H1 (cell line): ENCODE measurements at regions not wholly inside any gene's neighbourhood (a gene's known extent, or its start where the extent isn't known, plus 50 kb on each side); places are given as distances from the start of the nearest gene placed in this dataset.

Experiments
- CTCF ChIA-PET: fragments of 300-600 bp; sonication (Branson Sonifier 250); formaldehyde crosslinking; loops from one replicate; lab custom pipeline; 2021; ENCODE audit not compliant: partially characterized antibody; lab: Charles Lee
- POLR2A ChIA-PET: fragments of 300-600 bp; sonication (Branson Sonifier 250); formaldehyde crosslinking; loops from one replicate; lab custom pipeline; 2021; ENCODE audit warnings: inconsistent platforms; ENCODE audit not compliant: partially characterized antibody; lab: Charles Lee
- DNase-seq, 2 experiments: peaks; one replicate each; pipeline versions ENCODE4 v3.0.0 to v3.0.0-alpha.2; 2010 to 2022; ENCODE audit warnings: low spot score in 2 of 2, low read depth in 1 of 2, mixed read lengths in 1 of 2
- FAIRE-seq: peaks from 2 replicates; lab custom pipeline; 2011; peaks lifted over from hg19 to GRCh38; lab: Jason Lieb, UNC
- H2AFZ ChIP-seq: 2 replicates; pipeline ENCODE4 v1.8.1; 2012; ENCODE audit warnings: low read length, inconsistent platforms
- H2AK5ac ChIP-seq: 2 replicates; pipeline ENCODE4 v1.6.1; 2013; ENCODE audit warnings: low read depth, low read length
- H2BK120ac ChIP-seq: replicated peaks from 2 replicates; pipeline ENCODE3; 2013; ENCODE audit warnings: low read depth, low read length, inconsistent platforms
- H2BK12ac ChIP-seq: 2 replicates; pipeline ENCODE4 v1.6.1; 2013; ENCODE audit warnings: low read depth, low read length
- H2BK15ac ChIP-seq: 2 replicates; pipeline ENCODE4 v1.6.1; 2013; ENCODE audit warnings: low read length
- H2BK20ac ChIP-seq: 2 replicates; pipeline ENCODE4 v1.6.1; 2013; ENCODE audit warnings: low read length
- H2BK5ac ChIP-seq: 2 replicates; pipeline ENCODE4 v1.6.1; 2013; ENCODE audit warnings: low read depth, low read length
- H3K14ac ChIP-seq: 2 replicates; pipeline ENCODE4 v1.6.1; 2013; ENCODE audit warnings: inconsistent platforms; ENCODE audit not compliant: insufficient read length
- H3K18ac ChIP-seq: 2 replicates; pipeline ENCODE4 v1.6.1; 2013; ENCODE audit warnings: low read length; ENCODE audit errors: extremely low read depth
- H3K23ac ChIP-seq: 2 replicates; pipeline ENCODE4 v1.6.1; 2013; ENCODE audit warnings: inconsistent platforms; ENCODE audit not compliant: insufficient read length
- H3K23me2 ChIP-seq: 2 replicates; pipeline ENCODE4 v1.6.1; 2013; ENCODE audit warnings: low read depth, low read length
- H3K27ac ChIP-seq: 2 replicates; pipeline ENCODE4 v1.6.1; 2011; ENCODE audit warnings: low read depth, low read length, inconsistent platforms
- H3K27me3 ChIP-seq, 4 experiments: replicated peaks in 1 of 4; 1 replicate in 1 of 4; 2 replicates in 3 of 4; pipeline versions ENCODE4 v1.6.1 to v1.8.1; 2011 to 2013; ENCODE audit warnings: low read length in 3 of 4, mild to moderate bottlenecking in 3 of 4, inconsistent platforms in 2 of 4, mixed read lengths in 2 of 4, moderate library complexity in 1 of 4; ENCODE audit not compliant: control insufficient read depth in 3 of 4, insufficient read depth in 3 of 4; ENCODE audit errors: extremely low read depth in 1 of 4
- H3K36me3 ChIP-seq, 4 experiments: 2 replicates each; pipeline versions ENCODE4 v1.6.1 to v1.8.1; 2011 to 2013; ENCODE audit warnings: mild to moderate bottlenecking in 4 of 4, low read length in 3 of 4, moderate library complexity in 2 of 4, control low read depth in 1 of 4, inconsistent platforms in 1 of 4; ENCODE audit not compliant: insufficient read depth in 4 of 4, control insufficient read depth in 2 of 4
- H3K4ac ChIP-seq: replicated peaks from 2 replicates; pipeline ENCODE3; 2013; ENCODE audit warnings: low read length, low read depth, mixed read lengths, inconsistent platforms; ENCODE audit not compliant: insufficient read length
- H3K4me1 ChIP-seq, 4 experiments: replicated peaks in 1 of 4; 1 replicate in 1 of 4; 2 replicates in 3 of 4; pipeline versions ENCODE4 v1.6.1 to v1.8.1; 2011 to 2013; ENCODE audit warnings: low read length in 3 of 4, inconsistent platforms in 2 of 4, mixed read lengths in 1 of 4; ENCODE audit not compliant: insufficient read depth in 4 of 4, control insufficient read depth in 3 of 4
- H3K4me2 ChIP-seq, 2 experiments: 2 replicates each; pipeline versions ENCODE4 v1.6.1 to v1.8.1; 2011 to 2013; ENCODE audit warnings: low read depth in 2 of 2, low read length in 2 of 2, control low read depth in 1 of 2, inconsistent platforms in 1 of 2, mild to moderate bottlenecking in 1 of 2; ENCODE audit not compliant: insufficient read depth in 1 of 2
- H3K4me3 ChIP-seq, 4 experiments: fragments of 200-600, 300-600 bp in 1 of 4; sonication (generic), shearing (Covaris generic), sonication (Bioruptor Twin) in 1 of 4; 2 replicates each; pipeline versions ENCODE4 v1.5.1 to v1.8.1; 2011 to 2016; ENCODE audit warnings: low read length in 4 of 4, low read depth in 3 of 4, control low read depth in 2 of 4, inconsistent platforms in 2 of 4, mild to moderate bottlenecking in 2 of 4, mixed read lengths in 1 of 4, moderate library complexity in 1 of 4; ENCODE audit not compliant: insufficient read depth in 2 of 4; ENCODE audit errors: extremely low read depth in 1 of 4
- H3K56ac ChIP-seq: replicated peaks from 2 replicates; pipeline ENCODE3; 2013; ENCODE audit warnings: low read depth, mild to moderate bottlenecking, mixed read lengths, low read length, inconsistent platforms; ENCODE audit not compliant: insufficient read length
- H3K79me1 ChIP-seq: 2 replicates; pipeline ENCODE4 v1.6.1; 2013; ENCODE audit warnings: low read depth, low read length, control low read depth
- H3K79me2 ChIP-seq, 2 experiments: 2 replicates each; pipeline versions ENCODE4 v1.6.1 to v1.8.1; 2012 to 2013; ENCODE audit warnings: low read length in 2 of 2, mild to moderate bottlenecking in 2 of 2, inconsistent platforms in 1 of 2; ENCODE audit not compliant: insufficient read depth in 2 of 2, control insufficient read depth in 1 of 2
- H3K9ac ChIP-seq, 4 experiments: replicated peaks in 1 of 4; 1 replicate in 1 of 4; 2 replicates in 3 of 4; pipeline versions ENCODE4 v1.6.1 to v1.8.1; 2011 to 2013; ENCODE audit warnings: low read depth in 3 of 4, low read length in 3 of 4, control low read depth in 2 of 4, mild to moderate bottlenecking in 2 of 4, moderate library complexity in 2 of 4, inconsistent platforms in 1 of 4; ENCODE audit errors: extremely low read depth in 1 of 4
- H3K9me3 ChIP-seq, 2 experiments: 2 replicates each; pipeline versions ENCODE4 v1.6.1 to v1.8.1; 2012 to 2013; ENCODE audit warnings: mild to moderate bottlenecking in 2 of 2, moderate library complexity in 2 of 2, control low read depth in 1 of 2, inconsistent platforms in 1 of 2, low read depth in 1 of 2, low read length in 1 of 2, mixed read lengths in 1 of 2; ENCODE audit not compliant: insufficient read depth in 2 of 2
- H4K20me1 ChIP-seq, 2 experiments: replicated peaks in 1 of 2; 2 replicates each; pipeline versions ENCODE3 to v1.8.1; 2011 to 2013; ENCODE audit warnings: inconsistent platforms in 2 of 2, low read length in 2 of 2, mild to moderate bottlenecking in 1 of 2; ENCODE audit not compliant: insufficient read depth in 2 of 2, control insufficient read depth in 1 of 2
- H4K5ac ChIP-seq: 2 replicates; pipeline ENCODE4 v1.6.1; 2013; ENCODE audit warnings: low read length, low read depth, mixed read lengths, inconsistent platforms; ENCODE audit not compliant: insufficient read length
- H4K8ac ChIP-seq: 2 replicates; pipeline ENCODE4 v1.8.0; 2013; ENCODE audit warnings: mild to moderate bottlenecking, moderate library complexity, low read length, inconsistent platforms; ENCODE audit not compliant: insufficient read depth; ENCODE audit errors: extremely low read depth
- H4K91ac ChIP-seq: replicated peaks from 2 replicates; pipeline ENCODE3; 2013; ENCODE audit warnings: low read length, mixed read lengths, inconsistent platforms; ENCODE audit not compliant: insufficient read length
- CREB1 ChIP-seq: IDR thresholded peaks from 2 replicates; pipeline ENCODE4 v1.6.1; 2012; ENCODE audit warnings: inconsistent platforms
- POU5F1 ChIP-seq: IDR thresholded peaks from 2 replicates; pipeline ENCODE4 v1.6.1; 2011; ENCODE audit warnings: low read depth, mild to moderate bottlenecking, low read length, moderate library complexity
- RNF2 ChIP-seq: fragments of 200-900, 300-1000 bp; sonication (generic); IDR thresholded peaks from 2 replicates; pipeline ENCODE4 v1.7.1; 2016; ENCODE audit warnings: borderline replicate concordance, low read depth, mild to moderate bottlenecking, antibody characterized with exemption, low read length; ENCODE audit not compliant: poor library complexity, severe bottlenecking; ENCODE audit errors: missing control alignments
- WGBS, 2 experiments: shearing (Covaris generic) in 1 of 2; methylation state at CpG; one replicate each; pipeline versions ENCODE4 v1.1.6 to v1.1.7; 2013 to 2015; ENCODE audit warnings: low lambda C conversion rate in 2 of 2, mixed read lengths in 2 of 2, inconsistent platforms in 1 of 2, low coverage in 1 of 2, missing lambda C conversion rate in 1 of 2; ENCODE audit not compliant: insufficient replicate concordance in 2 of 2, insufficient coverage in 1 of 2, insufficient read length in 1 of 2; ENCODE audit errors: extremely low coverage in 1 of 2, missing lambda C conversion rate in 1 of 2; 5-methylcytosine and 5-hydroxymethylcytosine counted together

- H2BK5ac ChIP-seq = no peak overlapping the region
- H4K8ac ChIP-seq = no peak overlapping the region
- no peak overlapping the region for H2BK12ac ChIP-seq
- FAIRE-seq (no peak), DNase-seq (no peak)
- no peaks in the 10 kb centered on the region for H3K79me2 ChIP-seq
- H3K9me3 ChIP-seq = no peaks in the 10 kb centered on the region
- no peaks in the 10 kb centered on the region for H3K27me3 ChIP-seq
- no peaks in the 10 kb centered on the region for H3K36me3 ChIP-seq
- H3K4me3 ChIP-seq = no peak overlapping the region
- ChIA-PET CTCF (no interaction called here), POLR2A (no interaction called here)
- no peak overlapping the region for H3K27ac ChIP-seq
- H4K91ac ChIP-seq = no peak overlapping the region
- no peaks in the 10 kb centered on the region for H3K23me2 ChIP-seq
- H4K5ac ChIP-seq = no peak overlapping the region
- H3K56ac ChIP-seq = no peak overlapping the region
- no peak for TF ChIP-seq CREB1
- no peak for TF ChIP-seq RNF2
- TF ChIP-seq POU5F1 = no peak
- no peak overlapping the region for H3K23ac ChIP-seq
- H2AFZ ChIP-seq = no peak overlapping the region
- no peak overlapping the region for H3K4ac ChIP-seq
- no peak overlapping the region for H3K9ac ChIP-seq
- no peaks in the 10 kb centered on the region for H3K79me1 ChIP-seq
- no peak overlapping the region for H2BK20ac ChIP-seq
- H3K18ac ChIP-seq = no peak overlapping the region
- no peak overlapping the region for H2BK15ac ChIP-seq
- H3K4me2 ChIP-seq = no peak overlapping the region
- WGBS, 2 experiments = 70% methylated on average over 2 of the region's 2 CpGs; no CpG with 5 or more reads in 1 of the 2 experiments
- no peaks in the 10 kb centered on the region for H3K4me1 ChIP-seq
- no peak overlapping the region for H2BK120ac ChIP-seq
- no peak overlapping the region for H3K14ac ChIP-seq
- H4K20me1 ChIP-seq = no peaks in the 10 kb centered on the region
- no peak overlapping the region for H2AK5ac ChIP-seq
Measured at GRCh38 chr13:85619321-85619720, 179.9 kb downstream of the SLITRK6 start.
